Right lobe of liver (tissue), 6 donors: ENCODE measurements at regions not wholly inside any gene's neighbourhood (a gene's known extent, or its start where the extent isn't known, plus 50 kb on each side); places are given as distances from the start of the nearest gene placed in this dataset.
"Not testable (repeated sequence)": the region's sequence is repeated elsewhere in the genome, so short reads cannot be mapped to it uniquely, and the experiment has no call there.

Experiments
- ATAC-seq, 4 donors: fragments of 200-7000 bp; cut with Tn5 transposase; one replicate each; pipeline ENCODE4 v1.9.1; 2020; ENCODE audit warnings: mild to moderate bottlenecking in 4 of 4, moderate library complexity in 4 of 4
- DNase-seq, 3 donors: peaks; one replicate each; pipeline ENCODE4 v3.0.0-alpha.2; 2020
- H3K27ac ChIP-seq, 3 donors: fragments of 200-600 bp; one replicate each; pipeline ENCODE4 v1.8.0; 2022
- H3K27me3 ChIP-seq, 2 donors: fragments of 200-600 bp; one replicate each; pipeline ENCODE4 v1.8.0; 2022
- H3K36me3 ChIP-seq, 4 donors: fragments of 200-600 bp; sonication (generic) in 1 of 4; one replicate each; pipeline versions ENCODE4 v1.5.1 to v1.8.0; 2017 to 2022; ENCODE audit warnings: control low read depth in 1 of 4
- H3K4me1 ChIP-seq, 4 donors: fragments of 200-600 bp; sonication (generic) in 1 of 4; one replicate each; pipeline versions ENCODE4 v1.5.1 to v1.8.0; 2017 to 2022; ENCODE audit warnings: control low read depth in 1 of 4
- H3K4me3 ChIP-seq, 3 donors: fragments of 200-600 bp; one replicate each; pipeline ENCODE4 v1.8.0; 2022
- H3K9me3 ChIP-seq, 4 donors: fragments of 200-600 bp; sonication (generic) in 1 of 4; one replicate each; pipeline versions ENCODE4 v1.5.1 to v1.8.0; 2017 to 2022; ENCODE audit warnings: control low read depth in 1 of 4
- POLR2A ChIP-seq: fragments of 450-650 bp; IDR thresholded peaks from one replicate; pipeline ENCODE4 v1.6.1; 2017; ENCODE audit warnings: antibody characterized with exemption, mild to moderate bottlenecking
- WGBS: methylation state at CpG from one replicate; pipeline ENCODE4 v1.1.6; 2018; ENCODE audit warnings: low coverage, low lambda C conversion rate; ENCODE audit not compliant: insufficient coverage; ENCODE audit errors: missing lambda C conversion rate; 5-methylcytosine and 5-hydroxymethylcytosine counted together
- intact Hi-C, 2 donors: fragments of 100-400 bp; cut with DNase I; formaldehyde crosslinking; loops; one replicate each; pipeline versions ENCODE4 v1.11.2 to v1.14.1; 2022
- TF ChIP-seq, protein P1 (sequence below), 4 donors: fragments of 200-600 bp in 3 of 4; fragments of 450-650 bp in 1 of 4; IDR thresholded peaks; one replicate each; pipeline versions ENCODE4 v1.5.1 to v1.8.0; 2016 to 2022; ENCODE audit warnings: antibody characterized with exemption in 4 of 4, mild to moderate bottlenecking in 2 of 4
- donor health status: DM: no; HTN: yes; CAD: no.
- donor health status: DM: no; HTN: no; CAD: no.
- donor health status: DM: no; HTN: no; CAD: no.
- donor health status: DM: no; HTN: yes; CAD: no.
- donor health status: DM: no; HTN: yes; CAD: no.

DNA sequence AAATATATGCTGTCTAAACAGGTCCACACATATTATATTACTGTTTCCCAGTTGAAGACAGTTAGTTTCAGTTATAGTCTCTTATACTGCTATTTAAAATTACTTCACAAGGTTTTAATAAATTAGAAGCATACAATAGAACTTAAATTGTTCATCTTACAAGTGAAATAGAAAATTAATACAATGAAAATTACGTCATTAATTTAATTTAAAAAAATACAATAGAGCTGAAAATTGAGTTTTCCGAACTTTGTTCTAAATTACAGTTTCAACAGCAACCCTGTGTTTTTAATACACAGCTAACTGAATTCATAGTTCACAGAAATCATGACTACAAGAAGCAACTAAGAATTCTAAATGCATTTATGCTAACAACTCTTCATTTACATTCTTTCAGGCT is 525.7 kb upstream of the FOXG1 start:
- Histone ChIP-seq H3K27me3 (no peaks in the 10 kb centered on the region), H3K27ac (no peak overlapping the region), H3K4me3 (no peak overlapping the region), H3K9me3 (no peaks in the 10 kb centered on the region), H3K36me3 (no peaks in the 10 kb centered on the region), H3K4me1 (peaks cover 0 to 23% (median 9%) of the 10 kb centered on the region in 4 donors)
- 75% methylated on average over 2 of the region's 2 CpGs for WGBS
- no peak for ATAC-seq
- intact Hi-C loops: no loop called here
- TF ChIP-seq POLR2A: no peak
- TF ChIP-seq, protein P1, sequence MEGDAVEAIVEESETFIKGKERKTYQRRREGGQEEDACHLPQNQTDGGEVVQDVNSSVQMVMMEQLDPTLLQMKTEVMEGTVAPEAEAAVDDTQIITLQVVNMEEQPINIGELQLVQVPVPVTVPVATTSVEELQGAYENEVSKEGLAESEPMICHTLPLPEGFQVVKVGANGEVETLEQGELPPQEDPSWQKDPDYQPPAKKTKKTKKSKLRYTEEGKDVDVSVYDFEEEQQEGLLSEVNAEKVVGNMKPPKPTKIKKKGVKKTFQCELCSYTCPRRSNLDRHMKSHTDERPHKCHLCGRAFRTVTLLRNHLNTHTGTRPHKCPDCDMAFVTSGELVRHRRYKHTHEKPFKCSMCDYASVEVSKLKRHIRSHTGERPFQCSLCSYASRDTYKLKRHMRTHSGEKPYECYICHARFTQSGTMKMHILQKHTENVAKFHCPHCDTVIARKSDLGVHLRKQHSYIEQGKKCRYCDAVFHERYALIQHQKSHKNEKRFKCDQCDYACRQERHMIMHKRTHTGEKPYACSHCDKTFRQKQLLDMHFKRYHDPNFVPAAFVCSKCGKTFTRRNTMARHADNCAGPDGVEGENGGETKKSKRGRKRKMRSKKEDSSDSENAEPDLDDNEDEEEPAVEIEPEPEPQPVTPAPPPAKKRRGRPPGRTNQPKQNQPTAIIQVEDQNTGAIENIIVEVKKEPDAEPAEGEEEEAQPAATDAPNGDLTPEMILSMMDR (IDR thresholded peaks at IDR 0.05): no peak
- no peak for DNase-seq

DNA sequence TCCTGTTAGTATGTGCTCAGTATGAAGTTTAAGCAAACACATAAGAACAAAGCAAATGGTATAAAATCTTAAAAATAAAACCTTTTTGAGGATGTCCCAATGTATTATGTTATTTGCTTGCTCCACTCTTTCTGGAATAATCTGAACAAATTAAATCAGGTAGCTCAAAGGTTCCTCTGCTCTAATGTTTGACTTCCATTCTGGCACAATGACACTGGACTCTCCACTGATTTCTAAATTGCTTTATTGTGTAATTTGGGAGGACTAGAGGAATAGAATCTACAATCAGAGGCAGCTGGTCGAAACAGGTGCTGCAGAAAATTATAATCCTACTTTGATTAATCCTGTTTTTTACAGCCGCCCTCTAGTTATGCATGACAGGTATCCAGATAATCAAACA is 523.7 kb upstream of the FOXG1 start:
- peaks cover 0 to 23% (median 9%) of the 10 kb centered on the region in 4 donors for H3K4me1 ChIP-seq
- ATAC-seq (peak; percentile 92 to 97 (median 96)), DNase-seq (no peak)
- H3K36me3 ChIP-seq: no peaks in the 10 kb centered on the region
- intact Hi-C loops: no loop called here
- TF ChIP-seq POLR2A: no peak
- TF ChIP-seq, protein P1 (IDR thresholded peaks at IDR 0.05): no peak
- H3K27ac ChIP-seq: peak overlapping the region in 2 of 3 donors; percentile 58 to 74
- H3K9me3 ChIP-seq: no peaks in the 10 kb centered on the region
- H3K4me3 ChIP-seq: no peak overlapping the region
- WGBS: 21% methylated on average over 2 of the region's 2 CpGs
- H3K27me3 ChIP-seq: no peaks in the 10 kb centered on the region

DNA sequence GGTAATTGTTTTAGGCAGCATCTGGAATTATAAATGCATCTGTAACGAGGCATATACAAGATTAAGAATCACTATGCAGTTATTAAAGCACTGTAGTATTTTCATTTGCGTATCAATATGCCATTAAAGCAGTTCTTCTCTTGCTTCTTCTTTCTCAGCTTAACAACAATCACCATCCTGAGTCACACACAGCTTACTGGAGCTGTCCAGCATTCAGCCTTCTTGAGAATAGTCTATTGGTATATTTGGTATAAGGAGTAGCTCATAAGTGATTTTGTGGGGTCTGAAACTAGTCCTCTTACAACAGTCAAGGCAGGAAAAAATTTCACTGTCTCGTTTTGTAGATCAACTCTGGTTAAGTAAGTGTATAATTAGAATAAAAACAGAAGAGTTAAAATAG is 523.0 kb upstream of the FOXG1 start:
- Histone ChIP-seq H3K27me3 (no peaks in the 10 kb centered on the region), H3K36me3 (no peaks in the 10 kb centered on the region), H3K4me1 (peaks cover 0 to 23% (median 9%) of the 10 kb centered on the region in 4 donors), H3K9me3 (no peaks in the 10 kb centered on the region), H3K27ac (peak overlapping the region in 2 of 3 donors; percentile 58 to 74), H3K4me3 (no peak overlapping the region)
- TF ChIP-seq, protein P1 (IDR thresholded peaks at IDR 0.05): no peak
- TF ChIP-seq POLR2A: no peak
- WGBS: 68% methylated on average over 3 of the region's 3 CpGs
- ATAC-seq (peak; percentile 52 to 74 (median 70)), DNase-seq (no peak)
- intact Hi-C loops: no loop called here

DNA sequence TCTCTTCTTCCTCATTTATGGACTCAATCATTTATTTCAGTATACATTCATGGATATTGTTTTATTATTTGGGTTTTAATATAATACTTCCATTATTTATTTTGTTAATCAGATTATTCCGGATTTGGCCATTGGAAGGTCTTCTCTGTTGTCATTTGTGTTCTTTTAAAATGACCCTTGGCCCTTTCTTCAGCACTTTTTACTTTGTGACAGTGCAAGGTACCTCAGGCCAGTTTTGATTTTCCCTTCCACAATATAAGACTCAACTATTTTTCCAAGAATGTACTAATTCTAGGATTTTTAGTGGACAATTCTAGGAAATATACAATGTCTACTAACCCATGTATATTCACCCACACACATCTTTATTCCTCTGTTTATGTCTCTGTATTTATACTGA is 521.4 kb upstream of the FOXG1 start:
- H3K27ac ChIP-seq: peak overlapping the region in 2 of 3 donors; percentile 22 to 35
- DNase-seq: no peak
- H3K36me3 ChIP-seq: no peaks in the 10 kb centered on the region
- TF ChIP-seq POLR2A: no peak
- TF ChIP-seq, protein P1 (IDR thresholded peaks at IDR 0.05): no peak
- H3K4me3 ChIP-seq: no peak overlapping the region
- peak; percentile 53 to 65 (median 63) for ATAC-seq
- intact Hi-C loops: no loop called here
- H3K9me3 ChIP-seq: no peaks in the 10 kb centered on the region
- no peaks in the 10 kb centered on the region for H3K27me3 ChIP-seq
- peaks cover 0 to 23% (median 9%) of the 10 kb centered on the region in 4 donors for H3K4me1 ChIP-seq
- WGBS: 17% methylated on average over 1 of the region's 1 CpG

DNA sequence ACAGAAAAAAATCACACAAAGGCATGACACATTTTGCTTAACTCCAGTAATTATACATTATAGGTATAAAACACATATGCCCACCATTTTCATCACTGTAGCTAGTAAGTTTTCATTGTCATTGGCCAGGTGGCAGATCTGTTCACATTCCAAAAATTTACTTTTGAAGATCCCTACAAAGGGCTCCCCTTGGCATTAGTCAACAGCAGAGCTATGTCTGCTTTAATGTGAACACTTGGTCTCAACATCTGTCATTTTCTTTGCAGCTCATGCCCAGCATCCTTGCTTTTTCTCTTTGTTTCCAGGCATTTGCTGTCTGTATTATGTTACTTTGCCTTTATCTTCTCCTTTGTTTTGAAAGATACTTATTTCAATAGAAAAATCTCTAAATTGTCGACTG is 519.1 kb upstream of the FOXG1 start:
- WGBS: 33% methylated on average over 1 of the region's 1 CpG
- H3K27ac ChIP-seq: no peak overlapping the region
- H3K9me3 ChIP-seq: no peaks in the 10 kb centered on the region
- intact Hi-C loops: no loop called here
- DNase-seq (no peak), ATAC-seq (no peak)
- H3K27me3 ChIP-seq: no peaks in the 10 kb centered on the region
- peaks cover 0 to 25% (median 10%) of the 10 kb centered on the region in 4 donors for H3K4me1 ChIP-seq
- H3K36me3 ChIP-seq: no peaks in the 10 kb centered on the region
- no peak overlapping the region for H3K4me3 ChIP-seq
- TF ChIP-seq, protein P1 (IDR thresholded peaks at IDR 0.05): no peak
- no peak for TF ChIP-seq POLR2A

DNA sequence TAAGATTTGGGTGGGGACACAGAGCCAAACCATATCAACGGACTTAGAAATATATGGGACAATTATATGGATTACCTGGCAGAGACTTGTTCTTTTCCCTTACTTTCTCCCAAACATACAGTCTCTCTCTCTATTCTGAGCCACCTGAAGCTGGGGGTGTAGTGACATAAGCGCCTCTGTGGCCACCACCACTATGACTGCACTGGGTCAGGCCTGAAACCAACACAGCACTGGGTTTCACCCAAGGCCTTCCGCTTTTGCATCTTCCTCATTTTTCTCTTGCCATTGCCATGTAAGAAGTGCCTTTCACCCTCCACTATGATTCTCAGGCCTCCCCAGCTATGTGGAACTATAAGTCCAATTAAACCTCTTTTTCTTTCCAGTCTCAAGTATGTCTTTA is 514.5 kb upstream of the FOXG1 start:
- ATAC-seq, H3K4me1 ChIP-seq, DNase-seq, H3K9me3 ChIP-seq, H3K4me3 ChIP-seq, H3K27me3 ChIP-seq, H3K27ac ChIP-seq, H3K36me3 ChIP-seq, intact Hi-C loops: not testable (repeated sequence)
- WGBS: 81% methylated on average over 3 of the region's 3 CpGs
